ENCODE measurements at regions not wholly inside any gene's neighbourhood (a gene's known extent, or its start where the extent isn't known, plus 50 kb on each side); places are given as distances from the start of the nearest gene placed in this dataset.

DNA sequence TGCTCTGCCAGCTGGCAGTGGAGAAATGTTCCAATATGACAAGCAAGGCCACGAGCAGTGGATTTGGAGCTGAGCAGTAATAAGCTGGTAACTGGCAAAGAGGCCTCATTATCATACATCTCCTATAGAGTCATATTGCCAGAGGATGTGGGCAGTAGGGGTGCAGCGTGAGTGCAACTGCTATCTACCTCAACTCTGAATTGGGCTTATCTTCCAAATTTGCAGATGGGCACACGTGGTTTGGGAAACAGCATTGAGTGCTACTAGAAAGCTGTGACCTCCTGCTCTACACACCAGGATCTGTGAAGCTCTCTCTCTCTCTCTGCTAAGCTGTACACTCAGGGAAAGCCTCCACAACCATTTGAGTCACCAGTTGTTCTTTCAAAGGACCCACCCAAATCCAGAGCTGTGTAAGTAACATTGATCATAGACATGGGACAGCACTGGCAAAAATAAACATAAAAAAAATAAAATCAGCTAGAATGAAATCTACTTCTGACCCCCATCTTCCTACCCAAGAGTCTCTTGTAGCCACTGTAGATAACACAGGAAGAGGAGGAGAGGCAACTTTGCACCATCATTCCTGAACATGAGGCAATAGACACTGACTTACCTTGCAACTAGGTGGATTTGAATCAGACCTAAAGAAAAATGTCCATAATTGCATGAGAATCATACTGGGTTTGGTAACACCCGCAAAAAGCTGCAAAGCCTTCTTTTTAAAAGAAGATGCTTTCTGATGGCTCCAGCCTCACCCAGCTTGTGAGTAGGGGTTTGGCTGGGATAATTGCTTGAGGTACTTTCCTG, 82.9 kb upstream of the THBS1 start:
- ChIA-PET CTCF (ENCODE audit: unreplicated experiment) (no interaction called here), POLR2A (no interaction called here)

GRCh38 chr15:39498629-39499028, 82.2 kb upstream of the THBS1 start:
- TF ChIP-seq EZH2phosphoT487 (IDR thresholded peaks at IDR 0.05; ENCODE audit: borderline replicate concordance, low read depth, low read length): no peak
- TF ChIP-seq, protein P1, sequence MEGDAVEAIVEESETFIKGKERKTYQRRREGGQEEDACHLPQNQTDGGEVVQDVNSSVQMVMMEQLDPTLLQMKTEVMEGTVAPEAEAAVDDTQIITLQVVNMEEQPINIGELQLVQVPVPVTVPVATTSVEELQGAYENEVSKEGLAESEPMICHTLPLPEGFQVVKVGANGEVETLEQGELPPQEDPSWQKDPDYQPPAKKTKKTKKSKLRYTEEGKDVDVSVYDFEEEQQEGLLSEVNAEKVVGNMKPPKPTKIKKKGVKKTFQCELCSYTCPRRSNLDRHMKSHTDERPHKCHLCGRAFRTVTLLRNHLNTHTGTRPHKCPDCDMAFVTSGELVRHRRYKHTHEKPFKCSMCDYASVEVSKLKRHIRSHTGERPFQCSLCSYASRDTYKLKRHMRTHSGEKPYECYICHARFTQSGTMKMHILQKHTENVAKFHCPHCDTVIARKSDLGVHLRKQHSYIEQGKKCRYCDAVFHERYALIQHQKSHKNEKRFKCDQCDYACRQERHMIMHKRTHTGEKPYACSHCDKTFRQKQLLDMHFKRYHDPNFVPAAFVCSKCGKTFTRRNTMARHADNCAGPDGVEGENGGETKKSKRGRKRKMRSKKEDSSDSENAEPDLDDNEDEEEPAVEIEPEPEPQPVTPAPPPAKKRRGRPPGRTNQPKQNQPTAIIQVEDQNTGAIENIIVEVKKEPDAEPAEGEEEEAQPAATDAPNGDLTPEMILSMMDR (conservative IDR thresholded peaks at IDR 0.05; ENCODE audit: low read length): no peak
- Histone ChIP-seq H3K27ac (ENCODE audit: low read depth, low read length, poor library complexity, severe bottlenecking) (no peak overlapping the region), H3K4me1 (ENCODE audit: insufficient read depth, low read length, poor library complexity, severe bottlenecking) (no peaks in the 10 kb centered on the region), H3K9me2 (ENCODE audit: insufficient read depth, low read length) (no peaks in the 10 kb centered on the region), H2AFZ (ENCODE audit: low read length) (no peak overlapping the region), H3K79me2 (ENCODE audit: insufficient read depth, low read depth, low read length) (no peaks in the 10 kb centered on the region), H4K20me1 (ENCODE audit: insufficient read depth, low read length) (no peaks in the 10 kb centered on the region), H3K4me2 (ENCODE audit: low read length) (no peak overlapping the region), H3K4me3 (ENCODE audit: low read depth, low read length, poor library complexity, severe bottlenecking) (no peak overlapping the region), H3K36me3 (ENCODE audit: insufficient read depth, low read length) (no peaks in the 10 kb centered on the region), H3K9me3 (ENCODE audit: low read length) (no peaks in the 10 kb centered on the region)
- CTCF ChIA-PET (ENCODE audit: unreplicated experiment): no interaction called here
- intact Hi-C loops (cut with micrococcal nuclease; ENCODE audit: unreplicated experiment): no loop called here
- no peak for DNase-seq (ENCODE audit: low spot score)
- BruUV-seq (replicated peaks): no TSS peak
- POLR2A ChIA-PET: no interaction called here

More for the DNA sequence above, 82.9 kb upstream of the THBS1 start:
- no peaks in the 10 kb centered on the region for H3K79me2 ChIP-seq (ENCODE audit: insufficient read depth, low read depth, low read length)
- TF ChIP-seq EZH2phosphoT487 (IDR thresholded peaks at IDR 0.05; ENCODE audit: borderline replicate concordance, low read depth, low read length): no peak
- TF ChIP-seq, protein P1 (conservative IDR thresholded peaks at IDR 0.05; ENCODE audit: low read length): no peak
- no peak overlapping the region for H2AFZ ChIP-seq (ENCODE audit: low read length)
- H4K20me1 ChIP-seq (ENCODE audit: insufficient read depth, low read length): no peaks in the 10 kb centered on the region
- no peak for DNase-seq (ENCODE audit: low spot score)
- H3K4me1 ChIP-seq (ENCODE audit: insufficient read depth, low read length, poor library complexity, severe bottlenecking): no peaks in the 10 kb centered on the region
- no peaks in the 10 kb centered on the region for H3K9me2 ChIP-seq (ENCODE audit: insufficient read depth, low read length)
- H3K36me3 ChIP-seq (ENCODE audit: insufficient read depth, low read length): no peaks in the 10 kb centered on the region
- H3K27ac ChIP-seq (ENCODE audit: low read depth, low read length, poor library complexity, severe bottlenecking): no peak overlapping the region
- no peak overlapping the region for H3K4me2 ChIP-seq (ENCODE audit: low read length)
- no peak overlapping the region for H3K4me3 ChIP-seq (ENCODE audit: low read depth, low read length, poor library complexity, severe bottlenecking)
- no TSS peak for BruUV-seq (replicated peaks)
- intact Hi-C loops (cut with micrococcal nuclease; ENCODE audit: unreplicated experiment): no loop called here
- no peaks in the 10 kb centered on the region for H3K9me3 ChIP-seq (ENCODE audit: low read length)

GRCh38 chr15:39499042-39499441, 81.8 kb upstream of the THBS1 start:
- DNase-seq (ENCODE audit: low spot score): no peak
- no peak overlapping the region for H2AFZ ChIP-seq (ENCODE audit: low read length)
- POLR2A ChIA-PET: no interaction called here
- CTCF ChIA-PET (ENCODE audit: unreplicated experiment): no interaction called here
- intact Hi-C loops (cut with micrococcal nuclease; ENCODE audit: unreplicated experiment): no loop called here
- H3K79me2 ChIP-seq (ENCODE audit: insufficient read depth, low read depth, low read length): no peaks in the 10 kb centered on the region
- no peak overlapping the region for H3K27ac ChIP-seq (ENCODE audit: low read depth, low read length, poor library complexity, severe bottlenecking)
- H3K9me3 ChIP-seq (ENCODE audit: low read length): no peaks in the 10 kb centered on the region
- no peak overlapping the region for H3K4me3 ChIP-seq (ENCODE audit: low read depth, low read length, poor library complexity, severe bottlenecking)
- H3K4me1 ChIP-seq (ENCODE audit: insufficient read depth, low read length, poor library complexity, severe bottlenecking): no peaks in the 10 kb centered on the region
- no peaks in the 10 kb centered on the region for H3K36me3 ChIP-seq (ENCODE audit: insufficient read depth, low read length)
- no TSS peak for BruUV-seq (replicated peaks)
- H4K20me1 ChIP-seq (ENCODE audit: insufficient read depth, low read length): no peaks in the 10 kb centered on the region
- no peaks in the 10 kb centered on the region for H3K9me2 ChIP-seq (ENCODE audit: insufficient read depth, low read length)
- H3K4me2 ChIP-seq (ENCODE audit: low read length): no peak overlapping the region
- no peak for TF ChIP-seq EZH2phosphoT487 (IDR thresholded peaks at IDR 0.05; ENCODE audit: borderline replicate concordance, low read depth, low read length)
- TF ChIP-seq, protein P1 (conservative IDR thresholded peaks at IDR 0.05; ENCODE audit: low read length): no peak

All from OCI-LY7 (cell line).